UCSD-AML1 (cell line): ENCODE measurements at regions not wholly inside any gene's neighbourhood (a gene's known extent, or its start where the extent isn't known, plus 50 kb on each side); places are given as distances from the start of the nearest gene placed in this dataset.
"Not testable (repeated sequence)": the region's sequence is repeated elsewhere in the genome, so short reads cannot be mapped to it uniquely, and the experiment has no call there.

Experiments used
- DNase-seq: peaks from one replicate; lab custom pipeline; 2025; ENCODE audit not compliant: unreplicated experiment; lab: John Stamatoyannopoulos, UW

DNA sequence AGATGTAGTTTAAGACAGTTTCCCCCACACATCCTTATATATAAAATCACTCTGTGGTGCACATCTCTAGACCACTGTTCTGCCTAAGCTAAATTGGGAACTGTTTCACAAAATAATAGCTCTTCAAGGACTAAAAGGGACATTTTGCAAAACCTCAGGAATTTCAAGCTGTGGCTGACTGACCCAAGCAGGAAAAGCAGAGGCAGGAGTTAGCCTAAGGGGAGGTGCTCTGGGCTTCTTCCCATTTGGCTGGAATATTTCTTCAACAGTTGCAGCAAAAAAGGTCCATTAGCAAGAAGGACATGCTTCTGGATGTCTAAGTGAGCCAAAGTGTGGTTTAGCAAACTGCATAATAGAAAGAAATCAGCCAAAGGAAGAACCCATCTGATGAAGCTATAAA lies 551.2 kb upstream of the ANKRD30A start:
- no peak for DNase-seq

DNA sequence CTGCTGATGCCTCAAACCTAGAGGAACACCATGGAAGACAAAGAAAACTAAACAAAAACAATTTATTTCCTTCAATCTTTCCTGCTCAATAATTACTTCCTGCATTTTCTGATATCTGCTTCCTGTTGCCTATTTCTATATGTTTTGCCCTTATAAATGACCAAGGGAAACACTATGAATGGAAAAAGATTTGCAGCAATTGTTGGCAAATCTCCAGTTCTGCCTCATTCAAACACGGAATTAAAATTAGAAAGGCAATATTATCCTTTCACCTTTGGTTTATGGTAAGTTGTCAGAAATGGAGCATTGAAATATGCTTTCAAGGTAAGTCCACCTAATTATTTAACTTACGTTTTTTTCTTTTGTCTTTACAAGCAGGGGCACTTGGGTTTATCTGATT lies 552.2 kb upstream of the ANKRD30A start:
- no peak for DNase-seq

DNA sequence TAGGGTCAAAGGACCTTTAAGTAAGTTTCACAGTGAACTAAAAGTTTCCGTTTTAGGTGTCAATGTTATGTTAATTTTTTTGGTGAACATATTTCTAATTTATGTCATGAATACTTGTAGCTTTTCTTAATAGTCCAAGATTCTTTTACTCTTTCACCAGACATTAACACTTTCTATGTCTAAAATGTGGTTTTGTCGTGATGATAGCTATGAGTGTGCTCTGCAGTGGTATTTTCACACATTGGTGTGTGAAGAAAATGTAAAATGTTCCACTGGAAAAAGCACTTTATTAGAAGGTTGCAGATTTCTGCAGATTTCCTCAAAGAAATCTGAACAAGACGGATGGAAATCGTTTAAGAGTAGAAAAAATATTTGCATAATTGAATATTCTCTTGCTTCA lies 561.0 kb upstream of the ANKRD30A start:
- no peak for DNase-seq

DNA sequence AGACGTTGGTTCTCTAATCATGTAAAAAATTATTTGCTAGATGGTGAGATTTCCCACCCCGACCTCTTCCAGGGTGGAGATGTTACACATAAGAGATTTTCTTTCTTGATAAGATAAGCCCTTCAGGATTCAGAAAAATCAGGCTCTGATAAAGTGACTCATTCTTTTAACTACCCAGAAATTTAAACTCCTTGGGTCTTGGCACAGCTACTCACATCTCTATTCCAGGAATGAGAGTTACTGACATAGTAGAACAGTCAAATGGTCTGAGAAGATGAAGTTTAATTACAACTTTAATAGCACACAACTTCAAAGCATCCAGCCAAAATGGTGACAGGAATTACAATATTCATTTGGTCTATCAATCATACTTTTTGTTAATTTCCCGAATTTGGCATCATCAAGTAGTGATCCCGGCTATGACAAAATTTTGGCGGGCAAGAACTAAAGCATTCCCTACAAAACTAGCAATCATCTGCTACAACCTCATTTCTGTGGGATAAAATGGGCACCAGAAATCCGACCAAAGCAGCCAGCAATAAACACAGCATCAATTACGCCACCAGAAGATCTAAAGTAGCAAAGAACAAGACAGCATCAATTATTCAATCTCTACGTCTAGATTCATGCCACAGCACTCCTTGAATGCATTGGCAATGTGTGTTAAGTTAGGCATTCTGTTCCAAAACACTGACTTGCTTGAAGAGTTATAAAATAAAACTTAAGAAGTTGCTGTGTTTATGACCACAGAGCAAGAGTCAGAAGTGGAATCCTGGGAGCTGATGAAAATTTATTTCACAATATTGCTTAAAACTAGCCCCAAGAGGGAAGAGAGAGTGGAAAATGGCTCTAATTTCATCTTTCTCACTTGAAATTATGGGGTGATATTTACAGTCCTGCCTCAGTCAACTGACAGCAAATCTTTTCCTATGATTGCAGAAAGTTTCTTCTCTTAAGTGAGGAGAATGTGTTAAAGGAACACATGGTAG lies 565.7 kb upstream of the ANKRD30A start:
- no peak for DNase-seq

DNA sequence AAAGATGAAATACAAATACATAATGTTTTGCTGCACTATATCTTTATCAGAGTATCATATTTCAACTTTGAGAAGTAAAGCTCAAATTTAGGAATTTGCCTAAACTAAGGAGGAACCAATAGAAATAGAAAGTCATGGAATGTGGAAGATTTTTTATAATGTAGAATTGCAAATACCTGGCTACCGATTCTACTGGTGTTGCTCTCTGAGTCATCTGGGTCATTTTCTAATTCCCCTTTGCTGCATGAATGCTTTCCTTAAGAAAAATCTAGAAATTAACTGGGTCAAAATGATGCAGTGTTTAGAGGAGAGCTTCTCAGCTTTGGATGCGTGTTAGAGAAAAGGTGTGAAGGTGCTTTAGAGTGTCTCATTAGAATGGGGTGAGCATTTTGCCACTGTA lies 568.9 kb upstream of the ANKRD30A start:
- no peak for DNase-seq

DNA sequence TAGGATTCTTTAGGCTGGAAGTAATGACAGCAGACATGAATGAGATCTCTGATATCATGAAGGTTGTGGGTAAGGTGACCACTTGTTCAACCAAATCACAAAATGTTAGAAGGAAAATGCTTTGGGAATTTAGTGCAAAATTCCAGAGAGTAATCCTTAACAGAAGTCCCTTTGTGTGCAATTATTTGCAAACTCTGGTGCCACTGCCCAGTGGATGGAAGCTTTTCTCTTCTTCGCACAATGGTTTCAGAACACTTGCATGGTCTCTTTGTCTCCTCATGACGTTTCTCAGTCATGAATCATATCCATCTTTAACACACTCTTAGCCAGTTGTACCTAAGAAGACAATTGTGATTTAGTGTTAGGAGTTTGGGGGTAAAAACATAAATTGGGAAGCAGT lies 570.4 kb upstream of the ANKRD30A start:
- DNase-seq = no peak

DNA sequence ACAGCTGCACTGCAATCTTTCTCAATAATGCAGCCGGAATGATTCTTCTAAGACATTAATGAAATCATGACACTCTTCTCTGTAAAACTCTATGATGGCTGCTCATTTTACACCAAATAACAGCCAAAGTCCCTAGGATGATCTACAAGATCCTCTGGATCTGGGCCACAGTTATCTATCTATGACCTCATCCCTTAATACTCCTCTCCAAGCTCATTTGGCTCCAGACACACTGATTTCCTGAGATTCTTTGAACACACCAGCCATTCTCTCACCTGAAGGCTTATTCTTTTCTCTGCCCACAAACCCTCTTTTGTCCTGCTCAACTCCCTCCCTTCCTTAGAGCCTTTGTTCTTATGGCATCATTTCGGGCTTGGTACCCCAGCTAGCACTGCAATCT lies 577.4 kb upstream of the ANKRD30A start:
- no peak for DNase-seq

DNA sequence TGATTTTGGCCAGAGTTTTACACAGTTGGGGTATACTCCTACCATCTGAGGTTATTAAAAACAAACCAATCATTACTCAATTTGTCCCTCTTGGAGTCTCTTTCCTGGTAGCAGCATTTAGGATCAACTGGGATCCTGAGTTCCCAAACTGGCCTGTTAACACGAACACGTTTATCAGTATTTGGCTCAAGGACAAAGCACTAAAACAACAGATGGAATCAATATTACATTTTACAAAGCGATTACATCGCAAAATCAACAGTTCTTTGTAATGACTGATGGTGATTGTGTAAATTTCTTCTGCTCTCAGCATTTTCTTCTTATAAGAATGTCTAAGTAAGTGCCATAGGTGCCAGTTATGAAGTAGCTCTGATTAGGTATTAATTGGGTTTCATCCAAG lies 582.9 kb upstream of the ANKRD30A start:
- DNase-seq = no peak

DNA sequence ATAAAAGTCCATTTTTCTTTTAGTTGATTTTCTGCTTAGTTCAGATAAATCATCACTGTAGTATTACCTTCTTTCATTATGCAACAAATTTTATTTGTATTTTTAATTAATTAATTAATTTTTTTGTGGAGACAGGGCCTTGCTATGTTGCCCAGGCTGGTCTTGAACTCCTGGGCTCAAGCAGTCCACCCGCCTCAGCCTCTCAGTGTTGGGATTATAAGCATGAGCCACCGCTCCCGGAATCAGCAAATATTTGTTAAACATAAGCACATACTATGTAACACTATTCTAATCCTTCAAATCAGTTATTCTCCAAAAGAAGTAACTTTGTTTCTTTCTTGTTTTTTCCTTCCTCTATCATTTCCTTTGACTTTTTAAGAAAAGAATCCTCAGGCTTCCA lies 584.8 kb upstream of the ANKRD30A start:
- DNase-seq = no peak

DNA sequence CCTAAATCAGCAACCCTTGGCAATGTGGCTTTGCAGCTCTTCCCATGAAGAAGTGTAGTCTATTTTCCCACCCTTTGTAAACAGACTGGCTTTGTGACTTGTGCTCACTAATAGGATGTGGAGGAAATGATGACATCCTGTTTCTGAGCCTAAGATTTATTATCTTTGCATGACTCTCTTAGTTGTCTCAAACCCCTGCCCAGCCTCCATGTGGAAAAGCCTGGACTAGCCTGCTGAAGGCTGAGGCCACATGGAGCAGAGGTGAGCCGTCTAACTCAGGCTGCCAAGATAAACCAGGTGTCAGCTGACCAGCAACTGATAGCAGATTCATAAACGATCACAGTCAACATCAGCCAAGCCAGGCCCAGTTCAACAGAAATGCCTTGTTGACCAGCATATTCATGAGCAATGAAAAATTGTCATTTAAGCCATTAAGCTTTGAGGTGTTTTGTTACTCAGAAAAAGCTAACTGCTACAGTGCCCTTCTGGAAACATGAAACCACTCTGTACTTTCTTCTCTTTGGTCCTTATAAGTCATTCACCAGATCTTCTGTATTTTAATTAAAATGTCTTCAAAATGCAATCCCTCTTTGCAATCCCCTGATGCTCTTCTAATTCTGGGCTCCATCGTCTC lies 586.3 kb upstream of the ANKRD30A start:
- peak; percentile 45 for DNase-seq

DNA sequence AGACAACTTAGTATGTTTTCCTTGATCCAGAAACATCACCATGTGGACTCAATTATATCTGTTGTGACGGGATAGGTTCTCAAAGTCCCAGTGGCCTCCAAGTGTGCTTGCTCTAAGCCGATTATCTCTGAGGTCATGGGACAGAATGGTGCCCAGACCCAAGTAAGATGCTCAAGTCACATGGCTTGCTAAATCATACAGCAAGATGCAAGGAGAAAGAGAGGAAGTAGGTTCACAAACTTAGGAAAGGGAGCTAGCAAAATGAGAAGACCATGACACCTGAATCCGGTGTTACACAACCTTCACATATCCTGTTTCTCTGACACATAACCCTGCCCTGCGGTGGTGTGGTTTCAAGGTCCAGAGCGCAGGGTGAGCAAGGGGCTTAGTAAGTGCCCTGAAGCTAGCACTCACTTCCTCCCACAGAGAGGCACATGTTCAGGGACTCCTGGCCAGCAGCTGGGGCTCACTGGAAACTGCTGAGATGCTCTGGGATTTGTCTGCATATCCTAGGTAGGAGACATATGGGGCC lies 590.9 kb upstream of the ANKRD30A start:
- DNase-seq = peak; percentile 84

DNA sequence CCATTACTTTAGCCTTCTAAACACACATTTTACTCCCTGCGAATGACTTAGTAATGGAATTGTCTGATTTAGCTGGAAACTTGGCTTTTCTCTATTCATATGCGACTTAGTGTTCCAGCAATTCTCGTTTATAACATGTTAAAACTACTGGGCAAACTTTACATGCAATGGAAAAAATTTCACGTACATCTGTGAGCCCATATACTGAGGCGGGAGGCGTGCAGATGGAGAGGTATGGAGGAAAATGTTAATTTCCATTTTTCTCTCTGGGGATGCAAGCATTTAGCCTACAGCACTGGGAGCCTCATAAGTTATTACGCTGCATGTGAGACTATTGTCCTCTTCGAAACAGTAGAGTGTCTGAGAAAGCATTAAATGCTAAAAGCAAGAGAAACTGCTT lies 591.5 kb upstream of the ANKRD30A start:
- DNase-seq = no peak

DNA sequence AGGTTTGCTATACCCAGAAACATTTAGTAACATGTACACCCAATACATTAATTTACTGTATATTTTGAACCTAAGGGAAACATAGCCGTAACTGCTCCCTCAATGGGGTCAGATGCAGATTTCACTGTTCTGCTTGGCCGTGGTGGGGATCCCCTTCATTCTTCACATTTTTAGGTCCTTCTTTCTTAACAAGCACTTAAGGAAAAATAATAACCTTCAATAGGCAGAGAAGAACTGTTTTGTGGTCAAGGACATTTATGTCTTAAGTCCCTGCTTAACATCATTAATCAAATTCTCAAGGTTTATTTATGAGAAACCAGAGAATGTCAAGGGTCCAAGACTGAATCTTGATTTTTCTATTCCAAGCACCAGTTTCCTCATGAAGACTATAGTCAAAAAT lies 592.1 kb upstream of the ANKRD30A start:
- no peak for DNase-seq

DNA sequence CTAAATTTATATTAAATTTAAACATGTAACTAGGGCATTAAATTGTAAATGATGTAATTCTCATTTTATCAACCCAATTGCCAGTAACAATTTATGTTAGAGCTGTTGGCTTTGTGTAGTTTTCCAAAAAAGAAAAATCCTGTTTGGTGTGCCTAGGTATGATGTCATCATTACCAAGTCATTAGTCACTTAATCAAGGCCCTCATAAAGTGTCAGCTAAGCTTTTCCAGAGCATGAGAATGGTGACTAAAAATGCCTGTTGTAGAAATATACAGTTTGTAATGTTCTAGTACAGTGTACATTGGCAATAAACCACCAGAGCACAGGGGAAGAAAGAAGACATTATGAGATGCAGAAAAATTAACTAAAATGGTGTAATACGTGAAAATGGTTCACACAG lies 593.8 kb upstream of the ANKRD30A start:
- no peak for DNase-seq

DNA sequence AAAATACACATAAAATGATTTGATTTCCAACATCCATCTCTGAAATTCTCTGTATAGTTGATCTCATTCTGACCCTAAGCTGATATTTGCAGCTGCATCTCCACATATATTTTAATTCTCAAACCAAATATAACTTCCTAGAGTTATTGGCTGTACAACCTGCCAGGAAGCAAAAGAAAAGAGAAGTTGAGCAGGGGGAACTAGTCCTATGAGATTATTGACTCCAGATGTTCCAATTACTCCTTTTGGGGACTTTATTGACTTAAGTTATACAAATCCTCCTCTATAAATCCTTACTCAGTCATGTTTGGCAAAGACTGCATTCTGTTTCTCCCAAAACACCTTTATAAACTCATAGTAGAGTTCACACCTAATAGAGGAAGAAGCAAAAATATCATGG lies 599.4 kb upstream of the ANKRD30A start:
- DNase-seq = no peak

DNA sequence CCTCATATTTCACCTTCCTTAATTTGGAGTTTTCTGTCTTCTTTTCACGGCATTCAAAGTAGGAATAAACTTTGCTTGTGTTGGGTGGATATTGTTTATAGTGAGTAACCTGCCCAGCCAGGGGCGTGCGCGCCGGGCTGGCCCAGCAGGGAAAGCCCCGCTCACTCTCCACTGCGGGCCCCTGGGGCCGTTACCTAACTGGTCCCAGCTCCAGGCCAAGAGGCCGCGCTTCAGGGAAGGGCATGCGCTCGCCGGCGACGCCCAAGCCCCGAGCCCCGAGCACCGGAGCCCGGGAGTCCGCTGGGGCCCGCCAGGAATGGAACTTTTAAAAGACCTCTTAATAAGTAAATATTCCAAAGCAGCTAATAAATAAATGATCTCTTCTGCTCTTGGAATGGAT lies 601.3 kb upstream of the ANKRD30A start:
- DNase-seq = not testable (repeated sequence)

DNA sequence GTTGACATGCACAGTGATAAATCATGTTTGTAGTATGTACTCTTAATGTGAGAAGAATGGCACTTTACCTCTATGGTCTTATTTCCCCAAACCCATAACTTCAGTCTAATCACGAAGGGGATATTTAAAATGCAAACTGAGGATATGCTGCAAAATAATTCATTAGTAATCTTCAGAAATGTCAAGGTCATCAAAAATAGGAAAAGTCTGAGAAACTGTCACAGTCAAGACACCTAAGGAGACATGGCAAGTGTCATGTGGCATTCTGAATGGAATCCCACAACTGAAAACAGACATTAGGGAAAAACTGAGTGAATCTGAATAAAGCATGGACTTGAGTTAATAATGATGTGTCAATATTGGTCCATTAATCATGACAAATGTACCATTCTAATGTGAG lies 605.5 kb upstream of the ANKRD30A start:
- DNase-seq = no peak

DNA sequence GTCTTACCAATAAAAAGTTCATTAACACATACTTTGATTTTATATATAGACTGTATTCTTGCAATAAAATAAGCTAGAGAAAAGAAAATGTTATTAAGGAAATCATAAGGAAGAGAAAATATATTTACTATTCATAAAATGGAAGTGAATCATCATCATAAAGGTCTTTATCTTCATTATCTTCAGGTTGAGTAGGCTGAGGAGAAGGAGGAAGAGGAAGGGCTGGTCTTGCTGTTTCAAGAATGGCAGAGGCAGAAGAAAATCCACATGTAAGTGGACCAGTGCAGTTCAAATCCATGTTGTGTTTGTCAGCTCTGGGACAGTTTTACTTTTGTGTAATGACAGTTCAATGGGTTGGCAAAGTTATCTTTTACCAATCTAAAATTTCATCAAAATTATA lies 609.1 kb upstream of the ANKRD30A start:
- no peak for DNase-seq

DNA sequence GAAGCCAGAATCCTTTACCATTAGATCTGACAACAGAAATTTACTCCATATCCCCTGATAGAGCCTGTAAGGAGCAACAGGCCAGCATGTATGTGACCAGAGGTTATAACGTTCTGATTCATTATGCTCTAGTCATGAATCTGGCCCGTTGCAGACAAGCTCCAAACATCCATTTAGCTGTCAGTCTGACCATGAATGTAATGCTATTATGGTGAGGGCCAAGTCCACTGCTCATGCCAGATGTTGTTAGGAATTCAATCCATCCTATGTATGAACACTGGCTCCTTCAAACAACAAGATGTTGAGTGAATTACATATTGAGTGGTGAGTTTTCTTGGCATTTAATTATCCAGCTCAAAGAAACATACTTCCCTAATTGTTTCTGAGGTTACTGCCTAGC lies 610.1 kb upstream of the ANKRD30A start:
- DNase-seq = no peak

DNA sequence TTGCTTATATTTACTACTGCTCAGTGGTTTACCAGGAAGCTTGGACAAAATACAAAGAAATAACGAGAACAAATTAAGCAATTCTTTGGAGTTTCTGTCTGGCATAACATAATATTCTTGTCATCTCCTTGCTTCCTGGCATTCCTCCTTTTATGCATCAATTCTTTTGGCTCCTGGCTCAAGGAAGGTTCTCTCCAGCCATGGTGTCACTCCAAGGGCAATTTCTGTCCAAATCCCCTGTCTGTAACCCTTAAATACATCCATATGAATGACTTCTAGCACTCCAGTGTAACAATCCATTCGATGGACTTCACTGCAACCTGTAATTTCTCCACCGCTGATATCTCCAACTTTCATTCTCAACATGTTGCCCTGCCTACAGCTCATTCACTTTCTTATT lies 617.7 kb upstream of the ANKRD30A start:
- no peak for DNase-seq

DNA sequence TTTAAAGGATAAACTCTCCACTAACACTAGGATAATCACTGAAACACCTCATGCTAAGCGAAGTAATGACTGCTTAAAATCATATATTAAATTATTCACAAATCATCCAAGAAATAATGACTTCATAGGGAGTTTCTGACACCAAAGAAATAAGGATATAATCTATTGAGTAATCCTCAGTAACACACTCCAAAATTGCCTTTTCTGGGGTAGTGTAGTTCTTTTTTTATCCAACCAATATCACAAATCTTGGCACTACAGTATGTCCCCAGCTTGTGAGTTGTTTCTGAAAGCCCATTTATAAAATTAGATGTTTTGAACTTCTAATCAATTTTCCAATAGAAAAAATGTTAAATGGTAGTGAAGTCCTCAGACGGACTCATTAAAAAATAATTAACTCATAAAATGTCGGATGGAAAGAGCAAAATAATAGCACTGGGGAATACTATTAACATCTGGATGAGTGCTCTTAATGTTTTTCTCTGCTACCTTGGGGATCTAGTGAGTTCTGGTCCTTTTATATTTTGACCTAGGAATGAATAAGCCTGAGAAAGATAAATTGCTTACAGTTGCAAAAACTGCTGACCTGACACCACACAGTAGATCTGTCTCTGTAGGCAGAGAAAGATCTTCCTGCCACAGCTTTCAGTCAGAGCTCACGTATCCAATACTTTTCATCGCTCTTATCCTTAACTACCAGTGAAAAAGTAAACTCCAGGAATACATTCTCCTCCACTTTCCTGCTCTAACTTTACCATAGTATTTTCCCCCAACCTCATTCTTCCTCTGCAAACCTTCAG lies 618.5 kb upstream of the ANKRD30A start:
- no peak for DNase-seq
